ENCODE measurements at regions not wholly inside any gene's neighbourhood (a gene's known extent, or its start where the extent isn't known, plus 50 kb on each side); places are given as distances from the start of the nearest gene placed in this dataset.
A peak's percentile ranks its signal among the peaks of the same experiment; 100 is the strongest.

- TF ChIP-seq HIC2 (CRISPR knock-in tag; IDR thresholded peaks at IDR 0.05; ENCODE audit: low read depth): no peak
- no peak for TF ChIP-seq SP2 (CRISPR knock-in tag; IDR thresholded peaks at IDR 0.05)
- TF ChIP-seq CREB1 (IDR thresholded peaks at IDR 0.05): peak; percentile 83
- peak; percentile 73 for TF ChIP-seq CREB1 (CRISPR knock-in tag; IDR thresholded peaks at IDR 0.05)
- TF ChIP-seq ZNF317 (CRISPR knock-in tag; IDR thresholded peaks at IDR 0.05): no peak; the same call in 1 of the 2 replicates
- TF ChIP-seq ZZZ3 (CRISPR knock-in tag; IDR thresholded peaks at IDR 0.05; ENCODE audit: borderline replicate concordance): no peak
- peak; percentile 40; the same call in 1 of the 2 replicates for TF ChIP-seq TFDP1 (CRISPR knock-in tag; IDR thresholded peaks at IDR 0.05; ENCODE audit: borderline replicate concordance)
- peak; percentile 84; the same call in 1 of the 2 replicates for TF ChIP-seq KAT7 (CRISPR knock-in tag; IDR thresholded peaks at IDR 0.05; ENCODE audit: borderline replicate concordance)
- peak; percentile 82; the same call in 1 of the 2 replicates for TF ChIP-seq CHD4 (IDR thresholded peaks at IDR 0.05; ENCODE audit: borderline replicate concordance, low read length)
- no peak for TF ChIP-seq ESRRA (CRISPR knock-in tag; IDR thresholded peaks at IDR 0.05; ENCODE audit: low read depth)
- no peak for TF ChIP-seq TAF1 (CRISPR knock-in tag; IDR thresholded peaks at IDR 0.05)
- TF ChIP-seq ZNF160 (CRISPR knock-in tag; IDR thresholded peaks at IDR 0.05): no peak
- TF ChIP-seq MXD3 (CRISPR knock-in tag; IDR thresholded peaks at IDR 0.05): no peak
- TF ChIP-seq ZNF558 (CRISPR knock-in tag; IDR thresholded peaks at IDR 0.05; ENCODE audit: borderline replicate concordance): no peak
- TF ChIP-seq ZFP82 (CRISPR knock-in tag; IDR thresholded peaks at IDR 0.05; ENCODE audit: borderline replicate concordance): 0 out of 2 replicates have a peak, but pooled peaks have one; percentile 14
- no peak; the same call in 1 of the 2 replicates for TF ChIP-seq ZBTB4 (CRISPR knock-in tag; IDR thresholded peaks at IDR 0.05; ENCODE audit: borderline replicate concordance)
- no peak for TF ChIP-seq ZBTB7B (CRISPR knock-in tag; IDR thresholded peaks at IDR 0.05)
- no peak for TF ChIP-seq NBN (conservative IDR thresholded peaks at IDR 0.05)
- no peak for TF ChIP-seq ZNF207 (IDR thresholded peaks at IDR 0.05; ENCODE audit: borderline replicate concordance)
- no peak for TF ChIP-seq ZNF800 (CRISPR knock-in tag; IDR thresholded peaks at IDR 0.05)
Observed at GRCh38 chr6:11317885-11318771, 85.7 kb upstream of the NEDD9 start (continued).

Data from HepG2 (cell line).